ENCODE measurements at regions not wholly inside any gene's neighbourhood (a gene's known extent, or its start where the extent isn't known, plus 50 kb on each side); places are given as distances from the start of the nearest gene placed in this dataset.
"Not testable (repeated sequence)": the region's sequence is repeated elsewhere in the genome, so short reads cannot be mapped to it uniquely, and the experiment has no call there.

- no peaks in the 10 kb centered on the region for H3K9me3 ChIP-seq (ENCODE audit: control insufficient read depth, low read length, poor library complexity, severe bottlenecking)
- peaks cover 6% of the 10 kb centered on the region for H3K27me3 Mint-ChIP-seq
- no peak overlapping the region for H3K4me3 Mint-ChIP-seq
- ATAC-seq (no peak), DNase-seq (no peak)
- H3K27ac Mint-ChIP-seq = no peak overlapping the region
- no peaks in the 10 kb centered on the region for H3K4me1 Mint-ChIP-seq
- no peaks in the 10 kb centered on the region for H3K36me3 Mint-ChIP-seq (ENCODE audit: low read depth)
Observed at GRCh38 chr12:28704477-28705169, 444.5 kb upstream of the FAR2 start.

GRCh38 chr12:28708918-28709371 lies 440.1 kb upstream of the FAR2 start:
- no peaks in the 10 kb centered on the region for H3K9me3 ChIP-seq (ENCODE audit: control insufficient read depth, low read length, poor library complexity, severe bottlenecking)
- DNase-seq = no peak
- Mint-ChIP-seq H3K27me3 (peaks cover 6% of the 10 kb centered on the region), H3K27ac (no peak overlapping the region), H3K4me1 (no peaks in the 10 kb centered on the region), H3K4me3 (no peak overlapping the region), H3K36me3 (ENCODE audit: low read depth) (no peaks in the 10 kb centered on the region)
- ATAC-seq = no peak

GRCh38 chr12:28709986-28710685 lies 438.9 kb upstream of the FAR2 start:
- H3K4me1 Mint-ChIP-seq = no peaks in the 10 kb centered on the region
- H3K9me3 ChIP-seq (ENCODE audit: control insufficient read depth, low read length, poor library complexity, severe bottlenecking) = no peaks in the 10 kb centered on the region
- H3K27me3 Mint-ChIP-seq = peaks cover 6% of the 10 kb centered on the region
- ATAC-seq (no peak), DNase-seq (no peak)
- H3K27ac Mint-ChIP-seq = no peak overlapping the region
- no peaks in the 10 kb centered on the region for H3K36me3 Mint-ChIP-seq (ENCODE audit: low read depth)
- no peak overlapping the region for H3K4me3 Mint-ChIP-seq

DNA sequence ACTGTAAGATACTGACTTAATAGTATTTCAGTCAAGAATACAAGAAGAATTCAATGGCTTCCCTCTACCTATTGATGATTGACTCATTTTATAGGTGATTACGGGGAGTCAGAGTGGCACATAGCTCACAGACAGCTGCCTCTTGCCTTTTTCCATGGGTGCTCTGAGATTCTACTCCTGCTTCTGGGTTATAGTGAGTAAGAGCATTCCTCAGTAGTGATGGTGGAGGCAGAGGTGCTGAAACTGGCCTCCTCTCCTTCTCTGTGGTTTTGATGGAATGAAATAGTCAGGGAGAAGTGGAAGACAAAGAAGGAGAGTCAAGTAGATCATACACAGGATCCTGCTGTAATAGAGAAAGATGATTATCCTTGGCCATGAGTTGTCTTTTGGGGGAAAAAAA lies 438.2 kb upstream of the FAR2 start:
- H3K27me3 Mint-ChIP-seq = peaks cover 5% of the 10 kb centered on the region
- H3K9me3 ChIP-seq (ENCODE audit: control insufficient read depth, low read length, poor library complexity, severe bottlenecking) = no peaks in the 10 kb centered on the region
- no peak overlapping the region for H3K4me3 Mint-ChIP-seq
- ATAC-seq (no peak), DNase-seq (no peak)
- H3K4me1 Mint-ChIP-seq = no peaks in the 10 kb centered on the region
- no peak overlapping the region for H3K27ac Mint-ChIP-seq
- H3K36me3 Mint-ChIP-seq (ENCODE audit: low read depth) = no peaks in the 10 kb centered on the region

DNA sequence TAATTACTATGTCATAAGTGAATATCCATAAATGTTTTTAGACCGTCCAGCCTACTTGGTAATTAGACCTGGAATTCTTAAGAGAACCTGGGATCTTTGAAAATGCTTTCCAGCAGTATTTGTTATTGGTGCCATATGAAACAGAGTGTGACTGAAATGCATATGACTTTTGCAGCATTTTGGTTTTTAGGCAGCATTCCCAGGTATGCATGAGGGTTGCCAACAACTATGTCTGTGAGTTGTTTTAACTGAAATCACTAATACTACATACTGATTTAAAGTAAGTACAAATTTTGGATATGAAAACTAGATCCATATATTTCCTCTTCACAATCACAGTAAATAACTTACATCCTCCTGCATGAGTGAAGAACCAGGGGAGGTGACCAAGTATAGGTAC lies 437.7 kb upstream of the FAR2 start:
- ATAC-seq = no peak
- H3K4me1 Mint-ChIP-seq = no peaks in the 10 kb centered on the region
- H3K27ac Mint-ChIP-seq = no peak overlapping the region
- no peak overlapping the region for H3K4me3 Mint-ChIP-seq
- H3K36me3 Mint-ChIP-seq (ENCODE audit: low read depth) = no peaks in the 10 kb centered on the region
- H3K27me3 Mint-ChIP-seq = no peaks in the 10 kb centered on the region
- H3K9me3 ChIP-seq (ENCODE audit: control insufficient read depth, low read length, poor library complexity, severe bottlenecking) = no peaks in the 10 kb centered on the region
- no peak for DNase-seq

DNA sequence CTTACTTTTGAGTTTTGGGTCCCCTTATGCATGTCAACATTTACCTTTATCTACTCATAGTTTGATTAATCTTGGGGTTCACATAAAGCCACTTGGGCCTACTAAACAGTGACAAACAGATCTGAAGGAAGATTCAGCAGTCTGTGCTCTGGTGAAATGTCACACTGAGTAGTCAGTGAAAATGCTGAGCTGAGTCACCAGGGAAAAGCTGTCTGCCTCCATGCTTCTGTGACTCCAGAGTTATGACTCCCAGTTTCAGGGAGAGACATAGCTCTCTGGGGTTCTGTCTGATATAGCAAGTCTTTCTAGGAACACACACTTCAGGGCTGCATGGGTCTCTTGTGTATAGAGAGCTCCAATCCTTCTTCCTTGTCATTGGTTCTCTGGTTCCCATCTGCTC lies 406.3 kb upstream of the FAR2 start:
- no peaks in the 10 kb centered on the region for H3K4me1 Mint-ChIP-seq
- H3K9me3 ChIP-seq (ENCODE audit: control insufficient read depth, low read length, poor library complexity, severe bottlenecking) = no peaks in the 10 kb centered on the region
- H3K36me3 Mint-ChIP-seq (ENCODE audit: low read depth) = no peaks in the 10 kb centered on the region
- no peak overlapping the region for H3K27ac Mint-ChIP-seq
- H3K27me3 Mint-ChIP-seq = no peaks in the 10 kb centered on the region
- H3K4me3 Mint-ChIP-seq = no peak overlapping the region
- ATAC-seq = no peak
- no peak for DNase-seq

DNA sequence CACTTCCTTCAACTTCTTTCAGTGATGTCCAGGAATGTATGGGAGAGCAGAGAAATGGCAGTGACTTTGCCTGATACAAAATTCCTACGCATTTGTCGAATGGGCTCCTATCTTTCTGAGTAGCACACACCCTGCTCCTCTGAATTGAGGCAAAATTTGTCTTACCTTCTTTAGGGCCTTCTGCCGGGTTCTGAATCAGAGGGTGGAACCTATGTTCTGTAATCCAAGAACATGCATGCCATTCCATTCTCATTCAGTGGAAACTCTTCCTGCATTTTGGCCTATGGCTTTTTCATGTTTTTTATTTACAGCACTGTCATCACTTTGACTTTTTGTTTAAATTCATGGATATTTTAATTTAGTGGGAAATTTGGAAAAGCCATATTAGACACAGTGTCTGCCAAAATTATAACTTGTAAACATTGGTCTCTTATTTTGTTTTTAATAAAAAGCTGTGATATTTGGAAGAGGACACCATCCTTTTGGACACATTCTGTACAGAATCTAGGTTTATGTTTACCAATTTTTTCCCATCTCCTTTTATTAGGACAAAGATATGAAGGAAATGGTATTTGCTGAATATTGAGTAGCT lies 402.2 kb upstream of the FAR2 start:
- no peaks in the 10 kb centered on the region for H3K9me3 ChIP-seq (ENCODE audit: control insufficient read depth, low read length, poor library complexity, severe bottlenecking)
- Mint-ChIP-seq H3K27ac (no peak overlapping the region), H3K36me3 (ENCODE audit: low read depth) (no peaks in the 10 kb centered on the region), H3K4me3 (no peak overlapping the region), H3K4me1 (no peaks in the 10 kb centered on the region), H3K27me3 (peaks cover 8% of the 10 kb centered on the region)
- ATAC-seq (no peak), DNase-seq (no peak)

- no peaks in the 10 kb centered on the region for H3K36me3 Mint-ChIP-seq (ENCODE audit: low read depth)
- ATAC-seq (no peak), DNase-seq (no peak)
- no peaks in the 10 kb centered on the region for H3K4me1 Mint-ChIP-seq
- H3K27me3 Mint-ChIP-seq = peaks cover 8% of the 10 kb centered on the region
- no peaks in the 10 kb centered on the region for H3K9me3 ChIP-seq (ENCODE audit: control insufficient read depth, low read length, poor library complexity, severe bottlenecking)
- H3K4me3 Mint-ChIP-seq = no peak overlapping the region
- no peak overlapping the region for H3K27ac Mint-ChIP-seq
Observed at GRCh38 chr12:28750946-28751685, 398.0 kb upstream of the FAR2 start.

- no peak overlapping the region for H3K4me3 Mint-ChIP-seq
- ATAC-seq = no peak
- H3K27ac Mint-ChIP-seq = no peak overlapping the region
- no peak for DNase-seq
- no peaks in the 10 kb centered on the region for H3K9me3 ChIP-seq (ENCODE audit: control insufficient read depth, low read length, poor library complexity, severe bottlenecking)
- H3K27me3 Mint-ChIP-seq = no peaks in the 10 kb centered on the region
- H3K36me3 Mint-ChIP-seq (ENCODE audit: low read depth) = no peaks in the 10 kb centered on the region
- H3K4me1 Mint-ChIP-seq = no peaks in the 10 kb centered on the region
Observed at GRCh38 chr12:28755027-28755426, 394.1 kb upstream of the FAR2 start.

DNA sequence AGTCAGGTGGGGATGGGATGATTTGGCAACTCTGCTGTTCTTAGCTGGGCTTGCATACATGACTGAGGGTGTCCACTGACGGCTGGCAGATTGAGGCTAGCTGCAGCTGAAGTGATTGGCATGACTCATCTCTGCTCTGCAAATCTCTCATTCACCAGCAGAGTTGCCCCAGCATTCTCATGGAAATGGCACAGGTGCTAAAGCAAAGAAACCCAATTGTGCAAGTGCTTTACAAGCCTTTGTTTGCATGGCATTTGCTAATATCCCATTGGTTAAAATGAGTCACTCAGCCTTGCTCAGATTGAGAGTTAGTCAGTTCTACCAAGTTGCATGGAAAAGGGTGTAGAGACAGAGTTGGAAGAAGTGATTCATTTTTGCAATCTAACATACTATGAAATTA lies 389.7 kb upstream of the FAR2 start:
- H3K36me3 Mint-ChIP-seq (ENCODE audit: low read depth) = no peaks in the 10 kb centered on the region
- no peaks in the 10 kb centered on the region for H3K4me1 Mint-ChIP-seq
- H3K27ac Mint-ChIP-seq = no peak overlapping the region
- no peak overlapping the region for H3K4me3 Mint-ChIP-seq
- H3K27me3 Mint-ChIP-seq = no peaks in the 10 kb centered on the region
- DNase-seq (no peak), ATAC-seq (no peak)
- no peaks in the 10 kb centered on the region for H3K9me3 ChIP-seq (ENCODE audit: control insufficient read depth, low read length, poor library complexity, severe bottlenecking)

DNA sequence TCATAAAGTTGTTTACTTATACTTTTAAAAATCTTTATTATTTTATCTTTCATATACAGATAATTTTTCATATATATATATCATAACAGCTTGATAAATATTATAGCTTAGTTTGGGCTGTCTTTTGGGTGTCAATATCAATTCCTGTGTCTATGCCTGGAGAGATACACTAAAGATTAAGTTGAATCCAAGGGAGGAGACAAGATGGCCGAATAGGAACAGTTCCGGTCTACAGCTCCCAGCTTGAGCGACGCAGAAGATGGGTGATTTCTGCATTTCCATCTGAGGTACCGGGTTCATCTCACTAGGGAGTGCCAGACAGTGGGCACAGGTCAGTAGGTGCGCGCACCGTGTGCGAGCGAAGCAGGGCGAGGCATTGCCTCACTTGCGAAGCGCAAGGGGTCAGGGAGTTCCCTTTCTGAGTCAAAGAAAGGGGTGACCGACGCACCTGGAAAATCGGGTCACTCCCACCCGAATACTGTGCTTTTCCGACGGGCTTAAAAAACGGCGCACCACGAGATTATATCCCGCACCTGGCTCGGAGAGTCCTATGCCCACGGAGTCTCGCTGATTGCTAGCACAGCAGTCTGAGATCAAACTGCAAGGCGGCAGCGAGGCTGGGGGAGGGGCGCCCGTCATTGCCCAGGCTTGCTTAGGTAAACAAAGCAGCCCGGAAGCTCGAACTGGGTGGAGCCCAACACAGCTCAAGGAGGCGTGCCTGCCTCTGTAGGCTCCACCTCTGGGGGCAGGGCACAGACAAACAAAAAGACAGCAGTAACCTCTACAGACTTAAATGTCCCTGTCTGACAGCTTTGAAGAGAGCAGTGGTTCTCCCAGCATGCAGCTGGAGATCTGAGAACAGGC lies 388.8 kb upstream of the FAR2 start:
- ATAC-seq; H3K4me1 Mint-ChIP-seq; DNase-seq; H3K4me3 Mint-ChIP-seq; H3K27me3 Mint-ChIP-seq; H3K36me3 Mint-ChIP-seq (ENCODE audit: low read depth); H3K27ac Mint-ChIP-seq; H3K9me3 ChIP-seq (ENCODE audit: control insufficient read depth, low read length, poor library complexity, severe bottlenecking): not testable (repeated sequence)

GRCh38 chr12:28761897-28762296 lies 387.2 kb upstream of the FAR2 start:
- not testable (repeated sequence) for H3K27me3 Mint-ChIP-seq; ATAC-seq; H3K27ac Mint-ChIP-seq; H3K36me3 Mint-ChIP-seq (ENCODE audit: low read depth); H3K4me1 Mint-ChIP-seq; DNase-seq; H3K9me3 ChIP-seq (ENCODE audit: control insufficient read depth, low read length, poor library complexity, severe bottlenecking); H3K4me3 Mint-ChIP-seq

- no peaks in the 10 kb centered on the region for H3K27me3 Mint-ChIP-seq
- H3K4me3 Mint-ChIP-seq = no peak overlapping the region
- no peak for DNase-seq
Observed at GRCh38 chr12:28766398-28766797, 382.7 kb upstream of the FAR2 start.

More at GRCh38 chr12:28766398-28766797, 382.7 kb upstream of the FAR2 start:
- Mint-ChIP-seq H3K27ac (no peak overlapping the region), H3K4me1 (no peaks in the 10 kb centered on the region), H3K36me3 (ENCODE audit: low read depth) (no peaks in the 10 kb centered on the region)
- no peaks in the 10 kb centered on the region for H3K9me3 ChIP-seq (ENCODE audit: control insufficient read depth, low read length, poor library complexity, severe bottlenecking)
- ATAC-seq = no peak
